Ascending aorta (tissue), 2 donors: ENCODE measurements at regions not wholly inside any gene's neighbourhood (a gene's known extent, or its start where the extent isn't known, plus 50 kb on each side); places are given as distances from the start of the nearest gene placed in this dataset.
"Not testable (repeated sequence)": the region's sequence is repeated elsewhere in the genome, so short reads cannot be mapped to it uniquely, and the experiment has no call there.

ENCODE experiments used
- DNase-seq, 2 donors: peaks; one replicate each; pipeline ENCODE4 v3.0.0-alpha.2; 2019; ENCODE audit warnings: low spot score in 2 of 2
- H3K27ac ChIP-seq, 2 donors: fragments of 200-600 bp; sonication (generic); one replicate each; pipeline ENCODE4 v1.5.1; 2016 to 2017; ENCODE audit warnings: mild to moderate bottlenecking in 1 of 2
- H3K27me3 ChIP-seq: fragments of 200-600 bp; sonication (generic); one replicate; pipeline ENCODE4 v1.5.1; 2017
- H3K36me3 ChIP-seq, 2 donors: fragments of 200-600 bp; sonication (generic); one replicate each; pipeline ENCODE4 v1.5.1; 2016
- H3K4me1 ChIP-seq, 2 donors: fragments of 200-600 bp; sonication (generic); one replicate each; pipeline ENCODE4 v1.5.1; 2016 to 2017; ENCODE audit warnings: mild to moderate bottlenecking in 1 of 2
- H3K4me3 ChIP-seq, 2 donors: fragments of 200-600 bp; sonication (generic); one replicate each; pipeline ENCODE4 v1.5.1; 2016 to 2017; ENCODE audit warnings: mild to moderate bottlenecking in 1 of 2
- H3K9me3 ChIP-seq, 2 donors: fragments of 200-600 bp; sonication (generic); one replicate each; pipeline ENCODE4 v1.5.1; 2016
- intact Hi-C: fragments of 100-400 bp; cut with DNase I; formaldehyde crosslinking; loops from one replicate; pipeline ENCODE4 v1.15.1; 2023
- TF ChIP-seq, protein P1 (sequence below), 3 experiments: fragments of 200-600 bp in 2 of 3; fragments of 450-650 bp in 1 of 3; sonication (generic) in 2 of 3; IDR thresholded peaks; one replicate each; pipeline ENCODE4 v1.5.1; 2016 to 2019; ENCODE audit warnings: antibody characterized with exemption in 3 of 3, mild to moderate bottlenecking in 1 of 3, moderate library complexity in 1 of 3

DNA sequence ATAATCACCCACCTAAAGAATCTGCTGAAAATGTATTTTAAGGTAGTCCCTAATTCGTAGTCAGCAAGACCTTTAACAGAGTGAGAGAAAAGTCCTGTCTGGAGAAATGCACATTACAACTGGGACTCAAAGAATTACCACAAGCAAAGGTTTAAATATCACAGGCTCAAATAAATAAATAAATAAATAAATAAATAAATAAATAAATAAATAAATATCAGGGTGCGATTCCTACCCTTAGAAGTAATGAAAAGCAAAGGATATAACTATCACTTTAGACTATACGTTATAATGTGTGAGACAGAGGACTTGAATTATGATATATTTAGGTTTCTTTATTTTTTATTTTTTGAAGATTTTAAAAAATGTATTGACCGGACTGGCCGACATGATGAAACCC is 522.5 kb upstream of the ATXN7L3B start:
- no peak overlapping the region for H3K4me3 ChIP-seq
- H3K27ac ChIP-seq: no peak overlapping the region
- intact Hi-C loops: no loop called here
- no peaks in the 10 kb centered on the region for H3K9me3 ChIP-seq
- H3K4me1 ChIP-seq: no peaks in the 10 kb centered on the region
- H3K27me3 ChIP-seq: no peaks in the 10 kb centered on the region
- no peak for DNase-seq
- no peaks in the 10 kb centered on the region for H3K36me3 ChIP-seq
- TF ChIP-seq, protein P1, sequence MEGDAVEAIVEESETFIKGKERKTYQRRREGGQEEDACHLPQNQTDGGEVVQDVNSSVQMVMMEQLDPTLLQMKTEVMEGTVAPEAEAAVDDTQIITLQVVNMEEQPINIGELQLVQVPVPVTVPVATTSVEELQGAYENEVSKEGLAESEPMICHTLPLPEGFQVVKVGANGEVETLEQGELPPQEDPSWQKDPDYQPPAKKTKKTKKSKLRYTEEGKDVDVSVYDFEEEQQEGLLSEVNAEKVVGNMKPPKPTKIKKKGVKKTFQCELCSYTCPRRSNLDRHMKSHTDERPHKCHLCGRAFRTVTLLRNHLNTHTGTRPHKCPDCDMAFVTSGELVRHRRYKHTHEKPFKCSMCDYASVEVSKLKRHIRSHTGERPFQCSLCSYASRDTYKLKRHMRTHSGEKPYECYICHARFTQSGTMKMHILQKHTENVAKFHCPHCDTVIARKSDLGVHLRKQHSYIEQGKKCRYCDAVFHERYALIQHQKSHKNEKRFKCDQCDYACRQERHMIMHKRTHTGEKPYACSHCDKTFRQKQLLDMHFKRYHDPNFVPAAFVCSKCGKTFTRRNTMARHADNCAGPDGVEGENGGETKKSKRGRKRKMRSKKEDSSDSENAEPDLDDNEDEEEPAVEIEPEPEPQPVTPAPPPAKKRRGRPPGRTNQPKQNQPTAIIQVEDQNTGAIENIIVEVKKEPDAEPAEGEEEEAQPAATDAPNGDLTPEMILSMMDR (IDR thresholded peaks at IDR 0.05): no peak

DNA sequence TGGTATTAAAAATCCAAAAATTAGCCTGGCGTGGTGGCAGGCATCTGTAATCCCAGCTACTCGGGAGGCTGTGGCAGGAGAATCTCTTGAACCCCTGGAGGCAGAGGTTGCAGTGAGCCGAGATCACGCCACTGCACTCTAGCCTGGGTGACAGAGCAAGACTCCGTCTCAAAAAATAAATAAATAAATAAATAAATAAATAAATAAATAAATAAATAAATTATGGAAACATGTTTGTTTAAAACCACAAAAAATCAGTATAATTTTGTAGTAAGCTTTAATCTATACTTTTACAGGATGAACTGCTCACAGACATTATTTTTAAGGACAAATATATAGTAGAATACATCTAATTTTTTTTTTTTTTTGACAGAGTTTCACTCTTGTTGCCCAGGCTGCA is 521.3 kb upstream of the ATXN7L3B start:
- H3K4me1 ChIP-seq, H3K27me3 ChIP-seq, H3K9me3 ChIP-seq, H3K4me3 ChIP-seq, DNase-seq, H3K36me3 ChIP-seq, H3K27ac ChIP-seq, intact Hi-C loops: not testable (repeated sequence)

DNA sequence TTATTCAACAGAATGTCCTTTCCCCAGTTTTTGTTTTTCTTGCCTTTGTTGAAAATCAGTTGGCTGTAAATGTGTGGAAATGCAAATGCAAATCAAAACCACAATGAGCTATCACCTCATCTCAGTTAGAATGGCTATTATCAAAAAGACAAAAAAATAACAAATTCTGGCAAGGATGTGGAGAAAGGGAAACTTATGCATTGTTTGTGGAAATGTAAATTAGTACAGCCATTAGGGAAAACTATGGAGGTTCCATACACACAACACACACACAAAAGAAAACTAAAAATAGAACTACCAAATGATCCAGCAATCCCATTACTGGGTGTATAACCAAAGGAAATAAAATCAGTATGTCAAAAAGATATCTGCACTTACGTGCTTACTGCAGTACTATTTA is 518.8 kb upstream of the ATXN7L3B start:
- DNase-seq: no peak
- H3K4me1 ChIP-seq: no peaks in the 10 kb centered on the region
- H3K36me3 ChIP-seq: no peaks in the 10 kb centered on the region
- intact Hi-C loops: no loop called here
- H3K27ac ChIP-seq: no peak overlapping the region
- H3K4me3 ChIP-seq: no peak overlapping the region
- H3K9me3 ChIP-seq: no peaks in the 10 kb centered on the region
- TF ChIP-seq, protein P1 (IDR thresholded peaks at IDR 0.05): no peak
- no peaks in the 10 kb centered on the region for H3K27me3 ChIP-seq

DNA sequence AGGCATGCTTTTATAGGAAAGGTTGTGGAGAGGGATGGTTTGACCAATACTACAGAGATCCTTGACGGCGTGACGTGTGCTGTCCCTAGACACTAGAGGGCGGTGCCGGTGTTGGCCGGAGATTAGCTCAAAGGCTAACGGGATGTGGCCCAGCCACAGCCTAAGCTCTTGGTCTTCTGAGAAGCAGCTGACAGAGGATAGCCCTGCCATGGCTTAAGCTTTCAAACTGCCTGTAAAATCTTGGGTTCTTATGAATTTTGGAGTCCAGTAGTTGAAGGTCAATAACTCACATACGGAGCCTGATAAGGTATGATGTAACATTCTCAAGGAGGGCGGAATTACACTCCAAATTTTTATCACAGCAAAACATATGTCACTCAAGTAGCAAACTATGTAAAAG is 515.7 kb upstream of the ATXN7L3B start:
- H3K36me3 ChIP-seq: no peaks in the 10 kb centered on the region
- intact Hi-C loops: no loop called here
- no peaks in the 10 kb centered on the region for H3K4me1 ChIP-seq

DNA sequence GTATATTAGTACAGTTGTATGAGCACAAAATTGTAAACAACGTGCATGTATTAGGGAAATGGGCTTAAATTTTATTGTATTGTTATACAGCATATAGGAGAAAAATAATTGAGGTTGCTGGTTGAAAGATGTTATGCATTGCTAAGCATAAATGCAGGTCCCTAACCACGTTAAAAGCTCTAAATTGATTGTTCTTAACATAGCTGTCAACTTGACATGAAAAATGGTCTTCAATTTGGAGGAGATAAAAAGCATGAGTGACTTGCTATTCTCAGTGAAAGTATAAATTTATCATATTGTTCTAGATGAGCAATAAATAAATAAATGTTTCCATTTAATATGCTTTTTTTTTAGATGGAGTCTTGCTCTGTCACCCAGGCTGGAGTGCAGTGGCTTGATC is 506.6 kb upstream of the ATXN7L3B start:
- intact Hi-C loops: no loop called here
- Histone ChIP-seq H3K4me3 (no peak overlapping the region), H3K36me3 (no peaks in the 10 kb centered on the region), H3K27ac (no peak overlapping the region), H3K4me1 (no peaks in the 10 kb centered on the region), H3K27me3 (no peaks in the 10 kb centered on the region), H3K9me3 (no peaks in the 10 kb centered on the region)
- TF ChIP-seq, protein P1 (IDR thresholded peaks at IDR 0.05): no peak
- DNase-seq: no peak

More for the DNA sequence above, 515.7 kb upstream of the ATXN7L3B start:
- Histone ChIP-seq H3K4me3 (no peak overlapping the region), H3K9me3 (no peaks in the 10 kb centered on the region), H3K27me3 (no peaks in the 10 kb centered on the region), H3K27ac (no peak overlapping the region)
- TF ChIP-seq, protein P1 (IDR thresholded peaks at IDR 0.05): peak in 1 of 3 experiments; percentile 17
- no peak for DNase-seq

DNA sequence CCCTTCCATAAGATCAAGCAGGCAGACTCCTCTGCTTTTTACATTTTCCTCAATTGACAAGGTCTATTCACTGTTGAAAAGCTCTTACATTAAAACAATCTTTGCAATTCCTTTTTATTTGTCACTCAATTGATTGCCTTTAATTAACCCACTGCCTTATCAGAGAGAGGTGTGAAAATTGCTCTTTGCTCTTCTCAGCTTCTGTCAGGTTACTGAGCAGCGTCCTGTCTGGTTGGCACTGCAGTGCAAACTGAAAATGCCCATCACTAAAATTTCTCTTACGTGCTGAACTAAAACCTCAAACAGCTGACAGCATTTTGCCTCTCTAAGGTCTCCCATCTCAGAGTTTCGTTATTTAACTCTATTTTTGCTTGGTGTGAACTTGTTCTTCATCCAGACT is 504.1 kb upstream of the ATXN7L3B start:
- TF ChIP-seq, protein P1 (IDR thresholded peaks at IDR 0.05): no peak
- intact Hi-C loops: no loop called here
- H3K4me3 ChIP-seq: no peak overlapping the region
- no peaks in the 10 kb centered on the region for H3K9me3 ChIP-seq
- no peak overlapping the region for H3K27ac ChIP-seq
- H3K4me1 ChIP-seq: no peaks in the 10 kb centered on the region
- no peak for DNase-seq
- H3K27me3 ChIP-seq: no peaks in the 10 kb centered on the region
- H3K36me3 ChIP-seq: no peaks in the 10 kb centered on the region

DNA sequence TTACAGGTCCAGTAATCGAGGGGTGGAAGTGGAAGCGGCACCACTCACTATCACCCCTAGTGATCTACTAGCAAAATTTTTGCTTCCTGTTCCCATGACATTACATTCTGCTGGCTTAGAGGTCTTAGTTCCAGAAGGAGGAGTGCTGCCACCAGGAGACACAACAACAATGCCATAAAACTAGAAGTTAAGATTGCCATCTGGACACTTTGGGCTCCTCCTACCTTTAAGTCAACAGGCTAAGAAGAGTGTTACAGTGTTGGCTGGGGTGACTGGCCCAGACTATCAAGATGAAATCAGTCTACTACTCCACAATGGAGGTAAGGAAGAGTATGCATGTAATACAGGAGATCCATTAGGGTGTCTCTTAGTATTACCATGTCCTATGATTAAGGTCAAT is 498.5 kb upstream of the ATXN7L3B start:
- H3K27me3 ChIP-seq, H3K4me1 ChIP-seq, intact Hi-C loops, H3K4me3 ChIP-seq, H3K9me3 ChIP-seq, H3K36me3 ChIP-seq, H3K27ac ChIP-seq, DNase-seq: not testable (repeated sequence)
